Activated CD8-positive, alpha-beta T cell treated with anti-CD3 and anti-CD28 coated beads for 36 hours (primary cell): ENCODE measurements at regions not wholly inside any gene's neighbourhood (a gene's known extent, or its start where the extent isn't known, plus 50 kb on each side); places are given as distances from the start of the nearest gene placed in this dataset.

Source experiments
- ATAC-seq: fragments of 200-7000 bp; cut with Tn5 transposase; one replicate; pipeline ENCODE4 v1.10.0; 2021; ENCODE audit warnings: mild to moderate bottlenecking, moderate library complexity
- CTCF ChIA-PET: fragments of 350-600 bp; sonication (Branson Sonifier 250); formaldehyde crosslinking; loops from one replicate; lab custom pipeline; 2021; ENCODE audit warnings: antibody characterized with exemption; lab: Charles Lee
- POLR2A ChIA-PET: fragments of 350-600 bp; sonication (Branson Sonifier 250); formaldehyde crosslinking; loops from one replicate; lab custom pipeline; 2021; ENCODE audit warnings: antibody characterized with exemption; lab: Charles Lee
- DNase-seq: peaks from one replicate; pipeline ENCODE4 v3.0.0-alpha.2; 2020
- H3K27ac Mint-ChIP-seq: one replicate; pipeline ENCODE4 v1.8.0; 2021; ENCODE audit warnings: mild to moderate bottlenecking, mixed read lengths
- H3K27me3 Mint-ChIP-seq: one replicate; pipeline ENCODE4 v1.8.0; 2021; ENCODE audit warnings: mixed read lengths
- H3K36me3 Mint-ChIP-seq: one replicate; pipeline ENCODE4 v1.8.0; 2021; ENCODE audit warnings: low read depth, mixed read lengths
- H3K4me1 Mint-ChIP-seq: one replicate; pipeline ENCODE4 v1.8.0; 2021; ENCODE audit warnings: low read depth, mixed read lengths
- H3K4me3 Mint-ChIP-seq: one replicate; pipeline ENCODE4 v1.8.0; 2021; ENCODE audit warnings: mild to moderate bottlenecking, moderate library complexity, mixed read lengths
- H3K9me3 Mint-ChIP-seq: one replicate; pipeline ENCODE4 v1.8.0; 2021; ENCODE audit warnings: mixed read lengths
- CTCF ChIP-seq: fragments of 200-600 bp; IDR thresholded peaks from one replicate; pipeline ENCODE4 v1.8.0; 2022; ENCODE audit warnings: antibody characterized with exemption, mild to moderate bottlenecking
- intact Hi-C: fragments of 100-400 bp; cut with micrococcal nuclease; formaldehyde crosslinking; loops from one replicate; pipeline ENCODE4 v1.10.0; 2022

GRCh38 chr4:11546391-11547175 is 117.9 kb upstream of the HS3ST1 start:
- ATAC-seq (no peak), DNase-seq (no peak)
- Mint-ChIP-seq H3K9me3 (no peaks in the 10 kb centered on the region), H3K4me1 (peaks cover 12% of the 10 kb centered on the region), H3K4me3 (no peak overlapping the region), H3K36me3 (no peaks in the 10 kb centered on the region), H3K27ac (no peak overlapping the region), H3K27me3 (peaks cover 6% of the 10 kb centered on the region)
- intact Hi-C loops = no loop called here
- POLR2A ChIA-PET = no interaction called here
- no peak for TF ChIP-seq CTCF
- CTCF ChIA-PET = interaction anchor here (0.9 kb wide), 1 partner anchor 11 kb away, joined by 3 read pairs; no protein-coding TSS in a partner anchor

- intact Hi-C loops = no loop called here
- H3K9me3 Mint-ChIP-seq = no peaks in the 10 kb centered on the region
- peaks cover 6% of the 10 kb centered on the region for H3K27me3 Mint-ChIP-seq
- H3K36me3 Mint-ChIP-seq = no peaks in the 10 kb centered on the region
- no peak for TF ChIP-seq CTCF
- peaks cover 12% of the 10 kb centered on the region for H3K4me1 Mint-ChIP-seq
- CTCF ChIA-PET = no interaction called here
- no peak for DNase-seq
- H3K27ac Mint-ChIP-seq = no peak overlapping the region
- H3K4me3 Mint-ChIP-seq = no peak overlapping the region
- no peak for ATAC-seq
- POLR2A ChIA-PET = no interaction called here
Observed at GRCh38 chr4:11545651-11546050, 117.0 kb upstream of the HS3ST1 start.

- H3K27ac Mint-ChIP-seq = no peak overlapping the region
- no peak overlapping the region for H3K4me3 Mint-ChIP-seq
- DNase-seq (no peak), ATAC-seq (no peak)
- POLR2A ChIA-PET = no interaction called here
- intact Hi-C loops = no loop called here
- H3K9me3 Mint-ChIP-seq = no peaks in the 10 kb centered on the region
- H3K36me3 Mint-ChIP-seq = no peaks in the 10 kb centered on the region
- CTCF ChIA-PET = no interaction called here
- H3K4me1 Mint-ChIP-seq = peaks cover 11% of the 10 kb centered on the region
- H3K27me3 Mint-ChIP-seq = peaks cover 6% of the 10 kb centered on the region
- no peak for TF ChIP-seq CTCF
Observed at GRCh38 chr4:11544211-11544610, 115.5 kb upstream of the HS3ST1 start.

- ChIA-PET POLR2A (no interaction called here), CTCF (no interaction called here)
- peaks cover 8% of the 10 kb centered on the region for H3K4me1 Mint-ChIP-seq
- no peak overlapping the region for H3K4me3 Mint-ChIP-seq
- H3K36me3 Mint-ChIP-seq = no peaks in the 10 kb centered on the region
- no peaks in the 10 kb centered on the region for H3K9me3 Mint-ChIP-seq
- DNase-seq (no peak), ATAC-seq (no peak)
- H3K27ac Mint-ChIP-seq = no peak overlapping the region
- TF ChIP-seq CTCF = no peak
- peaks cover 6% of the 10 kb centered on the region for H3K27me3 Mint-ChIP-seq
- intact Hi-C loops = no loop called here
Observed at GRCh38 chr4:11543706-11544105, 115.0 kb upstream of the HS3ST1 start.

GRCh38 chr4:11542952-11543351 is 114.3 kb upstream of the HS3ST1 start:
- CTCF ChIA-PET = no interaction called here

More at GRCh38 chr4:11542952-11543351, 114.3 kb upstream of the HS3ST1 start:
- Mint-ChIP-seq H3K27ac (no peak overlapping the region), H3K27me3 (peaks cover 4% of the 10 kb centered on the region), H3K4me3 (no peak overlapping the region), H3K9me3 (no peaks in the 10 kb centered on the region), H3K4me1 (peaks cover under 1% of the 10 kb centered on the region), H3K36me3 (no peaks in the 10 kb centered on the region)
- TF ChIP-seq CTCF = no peak
- intact Hi-C loops = no loop called here
- no peak for DNase-seq
- no peak for ATAC-seq
- POLR2A ChIA-PET = no interaction called here
